HepG2 (cell line): ENCODE measurements at regions not wholly inside any gene's neighbourhood (a gene's known extent, or its start where the extent isn't known, plus 50 kb on each side); places are given as distances from the start of the nearest gene placed in this dataset.

Experiments
- ATAC-seq: fragments of 200-7000 bp; cut with Tn5 transposase; 3 replicates; pipeline ENCODE4 v1.9.1; 2020; ENCODE audit warnings: mild to moderate bottlenecking, moderate library complexity
- BruUV-seq: library from RNA; stranded (reverse); fragments of 400-500 nt; replicated peaks from 2 replicates; lab custom pipeline; 2021; lab: Mats Ljungman, UMichigan
- CTCF ChIA-PET: fragments of 300-600 bp; formaldehyde crosslinking; extraction: SDS; loops from one replicate; lab custom pipeline; 2021; ENCODE audit warnings: low total read pairs, inconsistent platforms, low intra/inter-chr PET ratio; lab: Yijun Ruan, JAX
- POLR2A ChIA-PET: fragments of 350-600 bp; sonication (Branson Sonifier 250); formaldehyde crosslinking; loops from one replicate; lab custom pipeline; 2020; ENCODE audit warnings: antibody characterized with exemption, inconsistent platforms; lab: Yijun Ruan, JAX
- DNase-seq: peaks from one replicate; pipeline ENCODE4 v3.0.0-alpha.2; 2015; ENCODE audit warnings: low spot score
- FAIRE-seq: peaks from 3 replicates; lab custom pipeline; 2011; peaks lifted over from hg19 to GRCh38; lab: Jason Lieb, UNC
- H2AFZ ChIP-seq: one replicate; pipeline ENCODE4 v1.6.1; 2011; ENCODE audit warnings: low read length, inconsistent platforms
- H3K27ac ChIP-seq: fragments of 300-600 bp; 3 replicates; pipeline ENCODE4 v1.8.0; 2011; ENCODE audit warnings: mixed run types, mild to moderate bottlenecking, mixed read lengths, low read length, inconsistent platforms; ENCODE audit not compliant: insufficient read depth; ENCODE audit errors: extremely low read length
- H3K27me3 ChIP-seq, 2 experiments: fragments of 200-600 bp in 1 of 2; 2 replicates in 1 of 2; 3 replicates in 1 of 2; pipeline versions ENCODE4 v1.6.0 to v1.8.0; 2011; ENCODE audit warnings: low read length in 2 of 2, mild to moderate bottlenecking in 2 of 2, moderate library complexity in 2 of 2, inconsistent platforms in 1 of 2; ENCODE audit not compliant: insufficient read depth in 2 of 2, control insufficient read depth in 1 of 2
- H3K36me3 ChIP-seq, 2 experiments: fragments of 200-600 bp in 1 of 2; replicated peaks in 1 of 2; 2 replicates in 1 of 2; 3 replicates in 1 of 2; pipeline versions ENCODE4 v1.5.1 to v1.8.0; 2011; ENCODE audit warnings: low read length in 2 of 2, inconsistent platforms in 1 of 2; ENCODE audit not compliant: insufficient read depth in 2 of 2, control insufficient read depth in 1 of 2
- H3K4me1 ChIP-seq: 2 replicates; pipeline ENCODE4 v1.5.1; 2012; ENCODE audit warnings: low read length, inconsistent platforms; ENCODE audit not compliant: insufficient read depth
- H3K4me2 ChIP-seq: 2 replicates; pipeline ENCODE4 v1.6.0; 2011; ENCODE audit warnings: low read depth, low read length, inconsistent platforms
- H3K4me3 ChIP-seq, 3 experiments: fragments of 200-600 bp in 1 of 3; sonication (generic), shearing (Covaris generic) in 1 of 3; replicated peaks in 1 of 3; 2 replicates each; pipeline ENCODE4 v1.5.1; 2011 to 2016; ENCODE audit warnings: low read length in 3 of 3, inconsistent platforms in 2 of 3, low read depth in 2 of 3, mild to moderate bottlenecking in 2 of 3, control low read depth in 1 of 3, mixed read lengths in 1 of 3; ENCODE audit not compliant: insufficient read depth in 1 of 3
- H3K79me2 ChIP-seq: one replicate; pipeline ENCODE4 v1.6.1; 2011; ENCODE audit warnings: low read length, inconsistent platforms; ENCODE audit not compliant: insufficient read depth
- H3K9ac ChIP-seq: 2 replicates; pipeline ENCODE4 v1.6.0; 2011; ENCODE audit warnings: mild to moderate bottlenecking, low read depth, low read length, inconsistent platforms; ENCODE audit not compliant: insufficient read depth
- H3K9me3 ChIP-seq: 2 replicates; pipeline ENCODE4 v1.5.1; 2012; ENCODE audit warnings: mild to moderate bottlenecking, low read length
- H4K20me1 ChIP-seq: 2 replicates; pipeline ENCODE4 v1.6.0; 2011; ENCODE audit warnings: inconsistent platforms, mild to moderate bottlenecking, low read length, moderate library complexity; ENCODE audit not compliant: insufficient read depth
- ARHGAP35 ChIP-seq: sonication (generic); formaldehyde crosslinking; IDR thresholded peaks from 2 replicates; pipeline ENCODE4 v1.9.0; 2022; ENCODE audit warnings: mild to moderate bottlenecking, inconsistent platforms, moderate library complexity, missing genetic modification reagents, borderline replicate concordance
- CCDC6 ChIP-seq: sonication (generic); formaldehyde crosslinking; IDR thresholded peaks from 2 replicates; pipeline ENCODE4 v1.8.1; 2022; ENCODE audit warnings: mild to moderate bottlenecking, missing genetic modification reagents, moderate library complexity
- SP1 ChIP-seq, 2 experiments: fragments of 450-650 bp in 1 of 2; sonication (generic) in 1 of 2; formaldehyde crosslinking in 1 of 2; IDR thresholded peaks; 2 replicates each; pipeline versions ENCODE4 v1.4.0 to v1.6.1; 2016 to 2020; ENCODE audit warnings: missing genetic modification reagents in 1 of 2
- ZBTB1 ChIP-seq: sonication (generic); formaldehyde crosslinking; IDR thresholded peaks from 2 replicates; pipeline ENCODE4 v1.4.0; 2020; ENCODE audit warnings: missing genetic modification reagents, borderline replicate concordance
- ZNF577 ChIP-seq: sonication (generic); formaldehyde crosslinking; IDR thresholded peaks from 2 replicates; pipeline ENCODE4 v1.4.0; 2020; ENCODE audit warnings: mild to moderate bottlenecking, low read depth, missing genetic modification reagents, borderline replicate concordance
- ZNF616 ChIP-seq: sonication (generic); formaldehyde crosslinking; IDR thresholded peaks from 2 replicates; pipeline ENCODE4 v1.5.0; 2020; ENCODE audit warnings: low read depth, mild to moderate bottlenecking, missing genetic modification reagents
- ZNF816 ChIP-seq: sonication (generic); formaldehyde crosslinking; IDR thresholded peaks from 2 replicates; pipeline ENCODE4 v1.8.0; 2022; ENCODE audit warnings: missing genetic modification reagents, mild to moderate bottlenecking, borderline replicate concordance
- WGBS: methylation state at CpG from one replicate; pipeline ENCODE4 v1.1.6; 2017; ENCODE audit warnings: low lambda C conversion rate; 5-methylcytosine and 5-hydroxymethylcytosine counted together
- in situ Hi-C: cut with HindIII; loops from 2 replicates; pipeline ENCODE4 v1.10.0; 2017; ENCODE audit warnings: low pct_unique_long_range_greater_than_20kb; ENCODE audit not compliant: extremely low pct_ligation_motif_present
- intact Hi-C: fragments of 100-400 bp; cut with micrococcal nuclease; formaldehyde crosslinking; loops from one replicate; pipeline ENCODE4 v1.10.0; 2022; ENCODE audit not compliant: unreplicated experiment
- TF ChIP-seq, protein P1 (sequence below): sonication (generic); formaldehyde crosslinking; IDR thresholded peaks from 2 replicates; pipeline ENCODE4 v1.4.0; 2020; ENCODE audit warnings: missing genetic modification reagents, borderline replicate concordance
- TF ChIP-seq, protein P2 (sequence below): sonication (generic); formaldehyde crosslinking; IDR thresholded peaks from 2 replicates; pipeline ENCODE4 v1.4.0; 2020; ENCODE audit warnings: missing genetic modification reagents
- TF ChIP-seq, protein P3 (sequence below): sonication (generic); formaldehyde crosslinking; IDR thresholded peaks from 2 replicates; pipeline ENCODE4 v1.4.0; 2020; ENCODE audit warnings: missing genetic modification reagents, borderline replicate concordance
- TF ChIP-seq, protein P4 (sequence below): sonication (generic); formaldehyde crosslinking; IDR thresholded peaks from 2 replicates; pipeline ENCODE4 v1.5.0; 2020; ENCODE audit warnings: mild to moderate bottlenecking, missing genetic modification reagents

DNA sequence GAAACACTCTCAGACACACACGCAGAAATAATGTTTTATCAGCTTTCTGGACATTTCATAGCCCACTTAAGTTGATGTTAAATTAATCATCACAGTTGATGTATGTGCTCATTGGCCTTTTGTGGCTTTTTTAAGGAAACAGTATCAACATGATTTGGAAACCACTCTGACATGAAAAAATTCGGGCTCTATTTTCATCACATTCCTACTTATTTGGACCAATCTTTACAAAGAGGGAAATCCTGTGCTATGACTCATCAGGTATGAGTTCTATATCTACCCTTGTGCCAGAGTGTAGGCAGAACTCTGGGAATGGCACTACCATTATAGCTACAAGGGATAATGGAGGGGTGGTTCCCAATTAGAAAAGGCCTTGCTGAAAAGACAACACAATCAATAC lies 388.4 kb upstream of the PTGER4 start:
- no peaks in the 10 kb centered on the region for H4K20me1 ChIP-seq
- no peaks in the 10 kb centered on the region for H3K36me3 ChIP-seq
- H3K4me1 ChIP-seq = no peaks in the 10 kb centered on the region
- ChIA-PET CTCF (no interaction called here), POLR2A (no interaction called here)
- no peak overlapping the region for H3K4me2 ChIP-seq
- H3K79me2 ChIP-seq = no peaks in the 10 kb centered on the region
- BruUV-seq = no TSS peak
- DNase-seq = no peak
- no peaks in the 10 kb centered on the region for H3K9me3 ChIP-seq
- no peak overlapping the region for H3K4me3 ChIP-seq
- WGBS = 0% methylated on average over 2 of the region's 2 CpGs
- intact Hi-C loops (no loop called here), in situ Hi-C loops (no loop called here)
- H2AFZ ChIP-seq = no peak overlapping the region
- ATAC-seq = no peak
- no peak for FAIRE-seq
- H3K27me3 ChIP-seq = no peaks in the 10 kb centered on the region
- no peak overlapping the region for H3K27ac ChIP-seq
- TF ChIP-seq ZNF577 (CRISPR knock-in tag) (no peak), ARHGAP35 (CRISPR knock-in tag) (no peak)
- no peak overlapping the region for H3K9ac ChIP-seq

DNA sequence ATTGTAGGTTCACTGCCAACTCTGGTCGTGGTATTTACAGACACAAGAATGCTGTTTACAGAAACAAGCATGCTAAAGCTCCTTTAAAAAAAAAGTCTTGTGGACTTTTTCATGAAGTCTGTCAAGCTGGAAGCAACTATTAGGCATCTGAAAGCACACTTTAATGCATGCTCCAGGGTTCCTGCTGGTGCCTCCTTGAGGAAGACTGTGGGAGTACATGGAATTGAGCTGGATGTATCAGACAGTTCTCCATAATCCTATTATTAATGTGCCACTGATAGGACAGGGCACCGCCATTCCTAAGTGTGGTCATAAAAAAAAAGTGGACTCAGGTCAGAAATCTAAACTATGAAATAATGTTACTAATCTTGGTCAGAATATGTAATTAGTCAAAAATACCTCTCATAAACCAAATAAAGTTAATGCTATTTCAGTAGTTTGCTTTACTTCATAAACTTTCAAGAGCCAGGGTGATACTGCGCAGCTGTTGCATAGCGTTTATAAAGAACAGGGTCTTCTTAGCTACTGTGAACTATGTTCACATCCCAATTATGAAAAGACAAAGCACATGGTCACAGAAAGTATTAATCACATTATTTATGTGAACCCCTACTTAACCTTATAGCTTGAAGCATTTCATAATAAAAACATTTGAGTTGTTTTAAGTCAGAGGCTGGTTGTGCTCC lies 390.8 kb upstream of the PTGER4 start:
- intact Hi-C loops = no loop called here
- FAIRE-seq (no peak), DNase-seq (no peak), ATAC-seq (no peak)
- no TSS peak for BruUV-seq
- Histone ChIP-seq H3K4me1 (no peaks in the 10 kb centered on the region), H3K36me3 (no peaks in the 10 kb centered on the region), H3K4me3 (no peak overlapping the region), H3K9me3 (no peaks in the 10 kb centered on the region), H3K27me3 (no peaks in the 10 kb centered on the region), H2AFZ (no peak overlapping the region), H4K20me1 (no peaks in the 10 kb centered on the region), H3K4me2 (no peak overlapping the region), H3K9ac (no peak overlapping the region), H3K79me2 (no peaks in the 10 kb centered on the region), H3K27ac (no peak overlapping the region)
- in situ Hi-C loops = no loop called here
- CTCF ChIA-PET = no interaction called here
- POLR2A ChIA-PET = no interaction called here
- WGBS = 20% methylated on average over 4 of the region's 4 CpGs
- TF ChIP-seq CCDC6 (CRISPR knock-in tag) (no peak), SP1 (IDR thresholded peaks at IDR 0.05) (no peak), SP1 (CRISPR knock-in tag; IDR thresholded peaks at IDR 0.05) (no peak), ZNF616 (no peak), ZBTB1 (CRISPR knock-in tag) (no peak), ZNF816 (CRISPR knock-in tag) (no peak)
- TF ChIP-seq, protein P1, sequence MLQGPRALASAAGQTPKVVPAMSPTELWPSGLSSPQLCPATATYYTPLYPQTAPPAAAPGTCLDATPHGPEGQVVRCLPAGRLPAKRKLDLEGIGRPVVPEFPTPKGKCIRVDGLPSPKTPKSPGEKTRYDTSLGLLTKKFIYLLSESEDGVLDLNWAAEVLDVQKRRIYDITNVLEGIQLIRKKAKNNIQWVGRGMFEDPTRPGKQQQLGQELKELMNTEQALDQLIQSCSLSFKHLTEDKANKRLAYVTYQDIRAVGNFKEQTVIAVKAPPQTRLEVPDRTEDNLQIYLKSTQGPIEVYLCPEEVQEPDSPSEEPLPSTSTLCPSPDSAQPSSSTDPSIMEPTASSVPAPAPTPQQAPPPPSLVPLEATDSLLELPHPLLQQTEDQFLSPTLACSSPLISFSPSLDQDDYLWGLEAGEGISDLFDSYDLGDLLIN (CRISPR knock-in tag) = no peak
- TF ChIP-seq, protein P2, sequence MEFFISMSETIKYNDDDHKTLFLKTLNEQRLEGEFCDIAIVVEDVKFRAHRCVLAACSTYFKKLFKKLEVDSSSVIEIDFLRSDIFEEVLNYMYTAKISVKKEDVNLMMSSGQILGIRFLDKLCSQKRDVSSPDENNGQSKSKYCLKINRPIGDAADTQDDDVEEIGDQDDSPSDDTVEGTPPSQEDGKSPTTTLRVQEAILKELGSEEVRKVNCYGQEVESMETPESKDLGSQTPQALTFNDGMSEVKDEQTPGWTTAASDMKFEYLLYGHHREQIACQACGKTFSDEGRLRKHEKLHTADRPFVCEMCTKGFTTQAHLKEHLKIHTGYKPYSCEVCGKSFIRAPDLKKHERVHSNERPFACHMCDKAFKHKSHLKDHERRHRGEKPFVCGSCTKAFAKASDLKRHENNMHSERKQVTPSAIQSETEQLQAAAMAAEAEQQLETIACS (CRISPR knock-in tag) = no peak
- TF ChIP-seq, protein P3, sequence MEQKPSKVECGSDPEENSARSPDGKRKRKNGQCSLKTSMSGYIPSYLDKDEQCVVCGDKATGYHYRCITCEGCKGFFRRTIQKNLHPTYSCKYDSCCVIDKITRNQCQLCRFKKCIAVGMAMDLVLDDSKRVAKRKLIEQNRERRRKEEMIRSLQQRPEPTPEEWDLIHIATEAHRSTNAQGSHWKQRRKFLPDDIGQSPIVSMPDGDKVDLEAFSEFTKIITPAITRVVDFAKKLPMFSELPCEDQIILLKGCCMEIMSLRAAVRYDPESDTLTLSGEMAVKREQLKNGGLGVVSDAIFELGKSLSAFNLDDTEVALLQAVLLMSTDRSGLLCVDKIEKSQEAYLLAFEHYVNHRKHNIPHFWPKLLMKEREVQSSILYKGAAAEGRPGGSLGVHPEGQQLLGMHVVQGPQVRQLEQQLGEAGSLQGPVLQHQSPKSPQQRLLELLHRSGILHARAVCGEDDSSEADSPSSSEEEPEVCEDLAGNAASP (CRISPR knock-in tag) = no peak
- TF ChIP-seq, protein P4, sequence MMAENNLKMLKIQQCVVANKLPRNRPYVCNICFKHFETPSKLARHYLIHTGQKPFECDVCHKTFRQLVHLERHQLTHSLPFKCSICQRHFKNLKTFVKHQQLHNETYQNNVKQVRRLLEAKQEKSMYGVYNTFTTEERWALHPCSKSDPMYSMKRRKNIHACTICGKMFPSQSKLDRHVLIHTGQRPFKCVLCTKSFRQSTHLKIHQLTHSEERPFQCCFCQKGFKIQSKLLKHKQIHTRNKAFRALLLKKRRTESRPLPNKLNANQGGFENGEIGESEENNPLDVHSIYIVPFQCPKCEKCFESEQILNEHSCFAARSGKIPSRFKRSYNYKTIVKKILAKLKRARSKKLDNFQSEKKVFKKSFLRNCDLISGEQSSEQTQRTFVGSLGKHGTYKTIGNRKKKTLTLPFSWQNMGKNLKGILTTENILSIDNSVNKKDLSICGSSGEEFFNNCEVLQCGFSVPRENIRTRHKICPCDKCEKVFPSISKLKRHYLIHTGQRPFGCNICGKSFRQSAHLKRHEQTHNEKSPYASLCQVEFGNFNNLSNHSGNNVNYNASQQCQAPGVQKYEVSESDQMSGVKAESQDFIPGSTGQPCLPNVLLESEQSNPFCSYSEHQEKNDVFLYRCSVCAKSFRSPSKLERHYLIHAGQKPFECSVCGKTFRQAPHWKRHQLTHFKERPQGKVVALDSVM (CRISPR knock-in tag) = no peak
